C4-2B (cell line): ENCODE measurements at regions not wholly inside any gene's neighbourhood (a gene's known extent, or its start where the extent isn't known, plus 50 kb on each side); places are given as distances from the start of the nearest gene placed in this dataset.

Experiments used
- H3K27ac ChIP-seq: fragments of 450-650 bp; 2 replicates; pipeline ENCODE4 v1.5.1; 2017
- ZFX ChIP-seq: fragments of 450-650 bp; IDR thresholded peaks from 2 replicates; pipeline ENCODE4 v1.6.1; 2017
- TF ChIP-seq, protein P1 (sequence below): fragments of 450-650 bp; conservative IDR thresholded peaks from 2 replicates; pipeline ENCODE4 v1.5.1; 2017; ENCODE audit warnings: mild to moderate bottlenecking

GRCh38 chr17:74149597-74150427 lies 53.7 kb upstream of the RPL38 start:
- TF ChIP-seq, protein P1, sequence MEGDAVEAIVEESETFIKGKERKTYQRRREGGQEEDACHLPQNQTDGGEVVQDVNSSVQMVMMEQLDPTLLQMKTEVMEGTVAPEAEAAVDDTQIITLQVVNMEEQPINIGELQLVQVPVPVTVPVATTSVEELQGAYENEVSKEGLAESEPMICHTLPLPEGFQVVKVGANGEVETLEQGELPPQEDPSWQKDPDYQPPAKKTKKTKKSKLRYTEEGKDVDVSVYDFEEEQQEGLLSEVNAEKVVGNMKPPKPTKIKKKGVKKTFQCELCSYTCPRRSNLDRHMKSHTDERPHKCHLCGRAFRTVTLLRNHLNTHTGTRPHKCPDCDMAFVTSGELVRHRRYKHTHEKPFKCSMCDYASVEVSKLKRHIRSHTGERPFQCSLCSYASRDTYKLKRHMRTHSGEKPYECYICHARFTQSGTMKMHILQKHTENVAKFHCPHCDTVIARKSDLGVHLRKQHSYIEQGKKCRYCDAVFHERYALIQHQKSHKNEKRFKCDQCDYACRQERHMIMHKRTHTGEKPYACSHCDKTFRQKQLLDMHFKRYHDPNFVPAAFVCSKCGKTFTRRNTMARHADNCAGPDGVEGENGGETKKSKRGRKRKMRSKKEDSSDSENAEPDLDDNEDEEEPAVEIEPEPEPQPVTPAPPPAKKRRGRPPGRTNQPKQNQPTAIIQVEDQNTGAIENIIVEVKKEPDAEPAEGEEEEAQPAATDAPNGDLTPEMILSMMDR = no peak
- no peak for TF ChIP-seq ZFX
- H3K27ac ChIP-seq = no peak overlapping the region

GRCh38 chr17:74150428-74151025 lies 53.0 kb upstream of the RPL38 start:
- no peak overlapping the region for H3K27ac ChIP-seq
- no peak for TF ChIP-seq ZFX
- TF ChIP-seq, protein P1 = no peak

GRCh38 chr17:74151551-74152315 lies 51.7 kb upstream of the RPL38 start:
- no peak for TF ChIP-seq ZFX
- TF ChIP-seq, protein P1 = no peak

GRCh38 chr17:74152591-74153455 lies 50.7 kb upstream of the RPL38 start:
- no peak overlapping the region for H3K27ac ChIP-seq

More at GRCh38 chr17:74151551-74152315, 51.7 kb upstream of the RPL38 start:
- H3K27ac ChIP-seq = no peak overlapping the region

GRCh38 chr17:74153456-74153810 lies 50.0 kb upstream of the RPL38 start:
- TF ChIP-seq, protein P1 = no peak
- TF ChIP-seq ZFX = no peak
- no peak overlapping the region for H3K27ac ChIP-seq

More at GRCh38 chr17:74152591-74153455, 50.7 kb upstream of the RPL38 start:
- no peak for TF ChIP-seq ZFX
- TF ChIP-seq, protein P1 = no peak
